GM18520 (cell line): ENCODE measurements at regions not wholly inside any gene's neighbourhood (a gene's known extent, or its start where the extent isn't known, plus 50 kb on each side); places are given as distances from the start of the nearest gene placed in this dataset.

Experiments
- ATAC-seq: cut with Tn5 transposase; IDR thresholded peaks from one replicate; pipeline ENCODE4 v1.9.1; 2021; ENCODE audit not compliant: unreplicated experiment

DNA sequence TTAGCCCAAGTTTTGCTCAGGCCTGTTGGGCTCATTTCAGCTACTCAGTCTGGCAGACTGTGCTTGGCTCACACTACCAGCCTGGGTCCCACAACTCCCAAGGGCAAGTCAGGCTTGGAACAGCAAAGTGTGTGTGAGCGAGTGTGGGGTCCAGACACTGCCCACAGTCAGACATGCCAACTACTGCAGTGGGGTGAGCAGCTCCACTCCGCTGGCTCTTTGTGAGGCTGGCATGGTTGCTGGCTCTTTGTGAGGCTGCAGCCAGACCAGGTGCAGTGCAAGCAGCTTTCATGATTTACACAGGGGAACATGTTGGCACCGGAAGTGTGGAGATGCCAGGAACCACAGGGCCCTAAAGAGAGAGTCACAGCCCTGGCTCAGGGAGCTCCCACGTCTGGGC, 606.7 kb upstream of the FAM174A start:
- no peak for ATAC-seq

DNA sequence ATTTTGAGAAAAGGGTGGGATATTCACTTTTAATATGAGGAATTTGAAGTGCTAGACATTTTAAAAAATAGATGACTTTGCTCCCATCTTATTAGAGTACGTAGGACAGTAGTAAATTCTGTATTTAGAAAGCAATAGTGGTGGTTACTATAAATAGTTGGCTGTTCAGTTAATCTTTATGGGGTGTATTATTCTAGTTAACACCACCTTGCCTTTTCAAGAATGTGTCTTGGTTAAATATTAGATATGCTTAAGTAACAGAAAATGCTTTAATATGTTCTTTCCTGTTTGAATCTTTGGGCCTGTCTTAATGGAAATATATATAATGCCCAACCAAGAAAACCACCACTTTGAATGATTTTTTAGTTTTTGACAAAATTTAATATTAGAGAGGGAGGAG, 608.7 kb upstream of the FAM174A start:
- no peak for ATAC-seq

DNA sequence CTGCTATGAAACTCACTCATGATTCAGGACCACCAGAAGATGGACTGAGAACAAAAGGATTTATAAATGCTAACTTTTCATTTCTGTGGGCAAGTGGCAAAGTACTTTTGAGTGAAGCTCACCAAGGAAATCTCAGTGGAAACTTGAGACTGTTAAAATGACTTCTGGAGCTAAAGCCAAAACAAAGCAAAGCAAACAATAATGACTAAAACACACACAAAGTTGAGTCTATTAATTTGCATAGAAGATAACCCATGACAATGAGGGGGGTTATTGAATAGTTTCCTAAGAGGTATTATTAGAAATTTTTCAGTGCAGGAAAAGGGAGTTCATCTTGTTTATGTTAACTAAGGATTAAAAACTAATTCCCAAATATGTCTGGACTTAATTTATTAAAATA, 612.8 kb upstream of the FAM174A start:
- no peak for ATAC-seq

DNA sequence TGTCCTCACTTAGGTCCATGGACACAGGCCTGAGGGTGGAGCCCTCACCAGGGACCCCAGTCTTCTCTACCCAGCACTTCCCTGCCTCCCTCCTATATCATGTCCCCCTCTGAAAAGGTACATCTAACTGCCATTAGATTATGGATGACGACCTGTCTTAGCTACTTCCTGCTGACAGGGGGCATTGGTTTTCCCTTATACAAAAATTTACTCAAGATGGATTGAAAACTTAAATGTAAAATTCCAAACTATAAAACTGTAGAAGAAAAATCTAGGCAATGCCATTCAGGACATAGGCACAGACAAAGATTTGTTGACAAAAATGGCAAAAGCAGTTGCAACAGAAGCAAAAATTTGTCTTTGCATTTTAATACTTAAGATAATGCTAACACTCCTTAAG, 623.2 kb upstream of the FAM174A start:
- ATAC-seq = no peak

DNA sequence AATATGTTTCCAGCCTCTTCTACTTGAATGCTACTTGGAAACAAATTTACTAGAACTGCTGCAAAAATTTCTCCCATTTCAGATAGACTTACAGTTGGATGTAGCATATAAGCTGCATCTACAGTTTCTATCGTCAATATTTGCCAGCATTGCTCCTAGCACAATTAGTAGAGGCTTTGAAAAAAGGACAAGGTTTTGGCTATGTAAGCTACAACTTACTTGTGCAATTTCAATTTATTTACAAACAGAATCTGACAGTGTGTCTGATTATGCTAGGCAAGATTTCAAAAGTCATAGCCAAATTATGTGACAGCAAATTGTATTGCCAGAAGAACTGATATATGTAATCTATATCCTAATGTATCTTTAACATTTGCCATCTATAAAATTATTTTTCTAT, 628.4 kb upstream of the FAM174A start:
- ATAC-seq = no peak

DNA sequence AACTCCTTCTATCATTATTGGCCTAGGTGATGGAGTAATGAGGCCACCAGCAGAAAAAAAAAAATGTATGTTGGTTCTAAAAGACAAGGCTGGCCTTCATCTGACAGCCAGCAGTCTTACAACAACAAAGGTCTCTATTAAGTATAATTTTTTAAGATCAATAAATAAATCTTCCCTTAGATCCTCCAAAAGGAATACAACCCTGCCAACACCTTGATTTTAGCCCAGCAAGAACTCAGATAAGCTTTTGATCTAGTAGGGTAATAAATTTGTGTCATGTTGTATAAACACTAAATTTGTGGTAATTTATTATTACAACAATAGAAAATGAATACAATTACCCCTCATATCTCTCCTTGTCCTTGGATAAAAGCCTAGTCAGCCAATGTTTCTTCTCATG, 633.2 kb upstream of the FAM174A start:
- no peak for ATAC-seq

DNA sequence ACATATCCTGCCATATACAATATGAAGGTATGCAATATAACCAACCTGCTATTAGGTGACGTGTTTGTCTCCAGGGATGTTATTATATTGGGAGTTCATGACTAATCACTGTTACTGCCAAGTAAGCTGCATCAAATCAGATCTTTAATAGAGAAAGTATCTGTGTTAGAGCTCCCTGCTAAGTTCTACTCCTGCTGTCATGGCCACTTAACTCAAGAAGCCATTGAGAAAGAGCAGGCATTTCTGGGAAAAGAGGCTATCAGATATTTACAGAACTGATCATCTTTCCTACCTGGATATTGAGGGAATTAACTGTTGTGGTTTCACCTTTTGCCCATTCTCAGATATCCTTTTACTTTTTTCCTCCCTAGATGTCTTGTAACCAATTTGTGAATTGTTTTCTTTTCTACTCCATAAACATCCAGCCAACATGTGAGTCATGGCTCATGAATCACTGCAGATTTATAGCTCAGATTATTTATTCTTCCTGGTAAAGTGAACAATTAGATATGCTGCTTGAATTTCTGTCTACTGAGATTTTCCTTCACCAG, 634.8 kb upstream of the FAM174A start:
- ATAC-seq = no peak

DNA sequence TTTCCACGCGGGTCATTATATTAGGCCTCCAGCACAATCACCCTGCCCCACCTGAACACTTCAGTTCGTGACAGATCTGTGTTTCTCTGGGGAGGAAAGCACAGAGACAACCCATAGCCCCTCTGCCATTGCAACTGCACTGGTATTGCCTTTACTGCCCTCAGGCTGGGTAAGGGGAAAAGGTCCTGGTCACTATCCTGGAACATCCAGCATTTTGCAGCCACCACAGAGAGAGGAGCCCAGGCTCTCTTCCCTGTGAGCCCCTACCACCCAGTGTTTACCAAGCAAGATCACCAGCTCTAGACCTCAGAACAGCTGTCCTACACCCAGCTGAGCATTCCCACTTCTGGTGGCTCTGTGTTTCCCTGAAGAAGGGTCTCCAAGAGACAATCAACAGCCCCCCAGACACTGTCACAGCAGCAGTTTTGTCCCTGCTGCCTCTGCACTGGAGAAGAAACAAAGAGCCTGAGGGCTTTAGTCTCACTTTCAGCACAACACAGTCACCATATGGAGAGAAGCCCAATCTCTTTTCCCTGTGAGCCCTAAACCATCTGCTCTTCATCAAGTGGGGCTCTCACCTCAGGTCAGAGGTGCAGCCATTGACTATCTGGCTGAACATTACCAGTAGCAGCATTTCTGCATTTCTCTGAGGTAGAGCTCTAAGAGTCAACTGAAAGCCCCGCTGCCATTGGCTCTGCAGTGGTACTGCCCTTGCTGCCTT, 655.2 kb upstream of the FAM174A start:
- ATAC-seq = no peak

DNA sequence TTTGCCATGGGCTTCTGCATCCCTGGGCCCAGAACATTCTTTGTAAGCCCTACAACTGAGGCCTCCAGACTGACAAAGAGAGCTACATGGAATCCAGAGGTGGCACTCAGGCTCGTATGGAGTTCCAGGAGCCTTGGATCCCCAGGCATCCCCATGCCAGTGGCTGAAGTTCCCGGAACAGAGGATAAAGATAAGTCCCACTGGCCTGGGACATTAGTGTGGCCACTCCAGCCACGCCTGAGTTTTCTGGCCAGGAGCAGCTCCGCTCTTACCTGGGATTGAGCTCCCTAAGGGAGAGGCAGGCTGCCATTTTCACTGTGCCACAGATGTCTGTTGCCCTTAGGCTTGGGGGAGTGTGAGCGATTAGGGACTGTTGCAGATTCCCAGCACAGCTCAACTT, 656.3 kb upstream of the FAM174A start:
- ATAC-seq = no peak

DNA sequence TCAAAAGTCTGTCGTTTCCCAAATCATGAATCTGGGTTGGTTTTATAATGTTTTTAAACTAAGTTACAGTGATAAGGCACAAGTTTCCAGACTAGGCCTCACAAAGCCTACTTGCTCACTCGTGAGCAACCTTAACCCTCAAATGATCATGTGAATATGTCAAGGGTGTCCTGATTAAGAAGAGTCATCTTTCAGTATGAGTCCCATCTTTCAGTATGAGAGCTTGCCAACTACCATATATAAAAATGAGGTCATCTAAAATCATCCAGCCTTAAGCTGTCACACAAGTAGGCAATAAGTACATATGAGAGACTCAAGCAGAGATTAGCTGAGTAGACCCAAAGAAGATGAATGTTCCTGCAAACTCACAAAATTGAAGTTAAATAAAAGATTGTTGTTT, 668.4 kb upstream of the FAM174A start:
- peak; percentile 86 for ATAC-seq

DNA sequence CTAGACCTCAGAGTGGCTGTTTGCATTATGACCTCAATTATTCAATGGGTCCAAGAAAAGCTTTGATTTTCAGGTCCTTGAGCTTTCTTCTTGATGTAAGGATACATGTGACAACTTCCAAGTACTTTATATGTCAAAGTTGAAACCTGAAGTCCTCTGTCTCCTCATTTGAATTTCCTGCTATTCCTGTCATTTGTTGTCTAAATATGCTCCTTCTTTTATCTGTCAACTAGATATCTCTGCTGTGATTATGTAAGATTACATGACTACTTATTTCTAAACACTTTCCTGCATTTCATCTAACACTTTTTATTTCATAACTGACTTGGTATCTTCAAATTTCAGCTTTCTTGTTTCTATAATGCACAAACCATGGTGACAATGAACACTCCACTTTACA, 670.0 kb upstream of the FAM174A start:
- no peak for ATAC-seq

DNA sequence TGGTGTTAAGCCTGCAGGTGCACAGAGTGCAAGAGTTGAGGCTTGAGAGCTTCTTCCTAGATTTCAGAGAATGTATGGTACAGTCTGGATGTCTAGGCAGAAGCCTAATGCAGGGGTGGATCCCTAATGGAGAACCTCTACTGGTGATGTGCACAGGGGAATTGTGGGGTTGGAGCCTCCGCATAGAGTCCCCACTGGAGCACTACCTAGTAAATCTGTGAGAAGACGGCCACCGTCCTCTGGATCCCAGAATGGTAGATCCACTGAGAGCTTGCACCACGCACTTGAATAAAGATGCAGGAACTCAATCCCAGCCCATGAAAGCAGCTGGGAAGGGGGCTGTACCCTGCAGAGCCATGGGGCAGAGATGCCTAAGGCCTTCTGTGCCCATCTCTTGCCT, 699.4 kb upstream of the FAM174A start:
- no peak for ATAC-seq

DNA sequence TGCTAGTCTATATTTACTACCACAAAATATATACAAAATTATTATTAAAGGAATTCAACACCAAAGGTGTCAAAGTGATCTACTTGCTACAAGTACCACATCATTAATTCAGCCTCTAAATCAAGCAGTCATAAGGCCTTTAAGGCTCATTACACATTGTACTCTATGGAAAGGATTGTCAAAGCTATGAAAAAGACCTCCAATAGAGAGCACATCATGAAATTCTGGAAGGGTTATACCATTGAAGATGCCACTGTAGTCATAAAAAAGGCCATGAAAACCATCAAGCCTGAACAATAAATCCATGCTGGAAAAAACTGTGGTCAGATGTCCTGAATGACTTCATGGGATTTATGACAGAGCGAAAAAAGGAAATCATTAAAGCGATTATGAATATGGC, 708.0 kb upstream of the FAM174A start:
- ATAC-seq = no peak

DNA sequence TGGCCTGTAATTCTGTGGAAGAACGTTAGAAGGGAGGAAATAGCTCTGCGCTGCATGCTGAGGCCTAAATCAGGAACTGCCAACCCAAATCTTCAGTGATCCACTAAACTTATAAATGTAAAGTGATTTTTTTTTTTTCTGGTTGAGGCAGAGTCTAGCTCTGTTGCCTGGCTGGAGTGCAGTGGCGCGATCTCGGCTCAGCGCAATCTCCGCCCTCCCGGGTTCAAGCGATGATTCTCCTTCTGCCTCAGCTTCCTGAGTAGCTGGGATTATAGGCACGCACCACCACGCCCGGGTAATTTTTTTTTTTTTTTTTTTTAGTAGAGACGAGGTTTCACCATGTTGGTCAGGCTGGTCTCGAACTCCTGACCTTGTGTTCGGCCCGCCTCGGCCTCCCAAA, 717.4 kb upstream of the FAM174A start:
- no peak for ATAC-seq

DNA sequence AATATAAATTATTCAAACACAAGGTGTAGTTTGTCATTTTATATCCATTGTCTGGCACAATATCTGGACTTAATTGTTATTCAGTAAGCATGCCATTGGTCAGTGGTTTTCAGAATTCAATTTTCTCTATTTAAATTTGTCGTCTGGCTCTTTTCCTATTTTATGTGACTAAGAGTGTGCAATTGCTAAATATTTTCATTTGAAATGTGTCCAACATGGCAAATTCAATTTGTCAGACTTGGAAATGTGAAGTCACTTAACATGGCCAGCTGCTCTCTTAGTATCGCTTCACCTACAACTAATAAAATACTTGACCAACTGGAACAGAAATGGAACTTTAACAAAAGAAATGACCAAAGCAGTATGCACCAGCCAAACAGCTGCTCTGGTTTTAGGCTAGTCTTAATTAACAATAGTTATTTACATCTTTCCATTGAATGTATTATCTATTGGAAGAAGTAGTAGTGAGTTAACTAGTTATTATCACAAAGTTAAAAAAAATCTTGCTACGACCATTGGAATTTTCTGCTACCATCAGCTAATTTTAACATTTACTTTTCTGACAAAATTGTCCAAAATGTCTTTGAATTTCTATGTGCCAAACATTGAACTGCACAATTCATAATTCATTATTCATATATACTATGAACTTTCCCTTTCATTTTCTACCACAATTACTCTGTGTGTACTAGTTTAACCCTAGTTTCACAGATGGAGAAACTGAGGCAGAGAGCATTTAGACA, 720.7 kb upstream of the FAM174A start:
- ATAC-seq = no peak

DNA sequence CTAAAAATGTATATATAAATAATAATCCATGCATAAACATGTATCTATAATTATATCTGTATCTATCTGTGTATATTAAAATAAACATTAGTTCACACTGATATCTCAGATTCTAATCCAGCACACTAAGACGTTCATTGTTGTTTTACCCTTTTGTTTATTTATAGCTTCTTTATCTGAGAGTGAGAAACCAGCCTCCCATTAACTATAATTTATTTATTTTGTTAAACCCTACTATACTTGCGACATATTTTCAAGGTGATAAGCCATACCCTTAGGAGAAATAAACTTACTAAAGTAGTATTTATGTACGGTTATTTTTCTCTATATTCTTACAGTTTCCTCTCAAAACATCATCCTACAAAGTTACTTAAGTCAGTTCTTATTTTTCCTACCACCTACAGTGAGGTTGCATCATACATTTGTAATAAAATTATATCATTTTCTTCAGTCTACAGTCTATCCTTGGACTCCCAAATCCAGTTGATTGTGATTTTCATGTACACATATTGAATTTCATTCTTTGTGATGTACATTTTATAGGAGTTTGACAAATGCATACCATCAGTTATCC, 726.4 kb upstream of the FAM174A start:
- ATAC-seq = no peak

DNA sequence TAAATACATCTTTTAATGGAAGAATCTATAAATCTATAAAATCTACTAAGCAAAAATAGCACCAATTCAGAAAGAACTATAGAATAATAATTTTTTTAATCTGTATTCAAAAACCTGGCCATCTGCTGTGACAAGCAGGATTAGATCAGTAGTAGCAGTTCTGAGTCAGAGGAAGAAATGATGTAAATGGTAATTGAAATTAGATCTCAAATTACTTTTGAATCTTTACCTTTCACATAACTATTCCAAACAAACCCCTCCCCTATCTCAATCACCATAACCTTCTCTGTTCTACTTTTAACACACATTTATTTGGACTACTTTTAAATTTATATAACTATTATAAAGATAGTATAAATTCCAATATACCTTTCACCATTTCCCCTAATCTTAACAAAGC, 727.8 kb upstream of the FAM174A start:
- ATAC-seq = no peak

DNA sequence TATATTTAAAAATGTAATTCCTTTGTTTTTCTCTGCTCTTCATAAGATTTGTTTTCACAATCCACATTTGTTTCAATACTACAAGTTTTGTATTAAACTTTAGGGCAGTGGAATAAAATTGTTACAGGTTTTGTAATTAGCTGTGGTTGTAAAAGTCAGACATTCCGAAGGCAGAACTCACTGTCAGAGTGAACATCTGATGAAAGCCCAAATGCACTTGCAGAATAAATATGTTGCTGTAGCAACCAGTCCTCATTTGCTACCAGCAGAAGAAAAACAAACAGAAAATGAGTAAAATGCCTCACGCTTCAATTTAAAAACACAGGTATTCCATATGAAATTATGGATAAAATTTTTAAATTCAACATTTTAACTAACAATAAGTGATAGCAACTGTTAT, 740.1 kb upstream of the FAM174A start:
- no peak for ATAC-seq

DNA sequence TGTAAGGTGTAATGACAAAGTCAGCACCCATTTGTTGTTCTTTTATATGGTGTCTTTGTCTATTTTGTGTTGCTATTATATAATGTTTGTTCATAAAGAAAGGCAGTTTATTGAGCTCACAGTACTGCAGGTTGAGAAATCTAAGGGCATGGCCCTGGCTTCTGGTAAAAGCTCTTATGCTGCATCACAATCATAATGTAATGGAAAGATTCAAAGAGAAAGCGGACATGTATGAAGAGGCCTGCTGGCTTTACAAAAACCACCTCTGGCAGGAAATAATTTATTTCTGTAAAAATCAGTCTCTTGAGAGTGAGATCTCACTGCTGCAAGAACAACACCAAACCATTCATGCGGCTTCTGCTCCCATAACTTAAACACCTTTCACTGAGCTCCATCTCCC, 746.7 kb upstream of the FAM174A start:
- ATAC-seq = no peak

DNA sequence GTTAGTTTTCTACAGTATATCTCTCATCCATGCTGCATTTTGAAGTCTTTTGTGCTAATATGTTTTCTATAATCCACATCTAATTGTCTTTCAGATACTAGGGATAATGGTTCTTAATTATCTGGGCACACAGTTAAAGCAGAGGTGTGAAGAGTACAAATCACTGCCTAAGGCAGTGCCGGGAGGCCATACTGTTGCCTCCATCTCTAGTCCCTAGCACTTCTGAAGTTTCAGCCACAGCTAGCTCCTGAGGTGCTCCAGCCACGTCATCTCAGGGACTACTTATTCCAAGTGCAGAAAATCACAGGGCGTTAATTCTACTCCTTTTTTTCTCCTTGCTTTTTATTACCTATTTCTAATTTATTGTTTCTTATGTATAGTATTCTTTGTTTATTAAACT, 760.0 kb upstream of the FAM174A start:
- ATAC-seq = no peak

DNA sequence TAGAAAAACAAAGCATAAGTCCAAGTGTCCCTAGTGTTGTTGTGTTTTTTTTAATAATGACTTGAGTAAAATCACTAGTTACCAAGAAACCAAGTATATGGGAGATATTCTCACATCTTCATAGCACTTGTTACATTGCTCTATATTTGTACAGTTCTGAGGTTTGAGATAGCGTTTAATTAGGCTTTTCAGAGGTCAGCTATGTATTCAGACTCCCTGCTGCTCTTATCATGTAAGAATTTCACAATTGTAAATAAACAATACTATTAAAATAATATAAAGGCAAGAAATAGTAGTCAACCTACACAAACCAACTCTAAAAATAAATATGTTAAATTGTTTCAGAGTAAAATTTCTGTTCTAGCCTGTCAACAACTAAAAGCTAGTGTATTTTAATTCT, 761.9 kb upstream of the FAM174A start:
- no peak for ATAC-seq

DNA sequence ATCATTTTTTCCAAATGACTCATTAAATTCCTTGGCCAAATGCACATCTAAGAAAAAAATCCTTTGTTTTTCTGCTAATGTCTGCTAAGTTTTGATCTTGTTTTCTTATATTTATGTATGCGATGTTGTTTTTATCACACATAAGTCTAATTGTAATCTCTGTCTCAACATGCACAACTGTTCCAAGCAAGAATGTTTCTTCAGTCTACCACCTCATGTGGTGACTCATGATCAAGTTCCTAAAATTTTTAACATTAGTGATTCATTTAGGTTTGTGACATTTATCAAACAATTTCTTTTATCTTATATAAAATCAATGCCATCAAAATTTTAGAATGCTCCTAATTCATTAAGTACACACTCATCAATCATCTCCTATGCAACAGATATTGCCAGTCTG, 763.9 kb upstream of the FAM174A start:
- no peak for ATAC-seq
